Thyroid gland (tissue), 4 donors: ENCODE measurements at regions not wholly inside any gene's neighbourhood (a gene's known extent, or its start where the extent isn't known, plus 50 kb on each side); places are given as distances from the start of the nearest gene placed in this dataset.

Experiments used
- DNase-seq, 2 donors: peaks; one replicate each; pipeline ENCODE4 v3.0.0-alpha.2; 2019
- H3K27ac ChIP-seq, 3 donors: fragments of 200-600 bp; sonication (generic); 1 replicate in 2 of 3; 2 replicates in 1 of 3; pipeline ENCODE4 v1.5.1; 2016 to 2019; ENCODE audit warnings: mild to moderate bottlenecking in 1 of 3, moderate library complexity in 1 of 3
- H3K27me3 ChIP-seq: fragments of 200-600 bp; sonication (generic); one replicate; pipeline ENCODE4 v1.5.1; 2019
- H3K36me3 ChIP-seq, 2 donors: fragments of 200-600 bp; sonication (generic); one replicate each; pipeline ENCODE4 v1.5.1; 2016 to 2019
- H3K4me1 ChIP-seq, 2 donors: fragments of 200-600 bp; sonication (generic); one replicate each; pipeline ENCODE4 v1.5.1; 2017 to 2019
- H3K4me3 ChIP-seq, 3 donors: fragments of 200-600 bp; sonication (generic); replicated peaks in 1 of 3; 1 replicate in 2 of 3; 2 replicates in 1 of 3; pipeline ENCODE4 v1.5.1; 2016; ENCODE audit warnings: mild to moderate bottlenecking in 1 of 3
- H3K9me3 ChIP-seq: fragments of 200-600 bp; sonication (generic); one replicate; pipeline ENCODE4 v1.5.1; 2017
- CTCF ChIP-seq, 6 experiments: fragments of 200-600 bp in 3 of 6; fragments of 450-650 bp in 3 of 6; sonication (generic) in 3 of 6; IDR thresholded peaks; one replicate each; pipeline ENCODE4 v1.5.1; 2016 to 2019; ENCODE audit warnings: antibody characterized with exemption in 6 of 6, mild to moderate bottlenecking in 2 of 6, inconsistent platforms in 1 of 6, moderate library complexity in 1 of 6
- POLR2A ChIP-seq, 2 donors: fragments of 450-650 bp; IDR thresholded peaks; one replicate each; pipeline ENCODE4 v1.6.1; 2017; ENCODE audit warnings: antibody characterized with exemption in 2 of 2, mild to moderate bottlenecking in 2 of 2, moderate library complexity in 1 of 2
- WGBS, 2 donors: methylation state at CpG; one replicate each; pipeline ENCODE4 v1.1.5; 2017; 5-methylcytosine and 5-hydroxymethylcytosine counted together
- intact Hi-C: fragments of 100-400 bp; cut with DNase I; formaldehyde crosslinking; loops from one replicate; pipeline ENCODE4 v1.15.1; 2023

GRCh38 chr20:60953321-60953720 is 298.7 kb upstream of the CDH4 start:
- H3K27ac ChIP-seq = no peak overlapping the region
- intact Hi-C loops = no loop called here
- no peaks in the 10 kb centered on the region for H3K27me3 ChIP-seq
- no peaks in the 10 kb centered on the region for H3K36me3 ChIP-seq
- no peaks in the 10 kb centered on the region for H3K9me3 ChIP-seq
- H3K4me3 ChIP-seq = no peak overlapping the region
- TF ChIP-seq CTCF (IDR thresholded peaks at IDR 0.05) = no peak
- TF ChIP-seq POLR2A (IDR thresholded peaks at IDR 0.05) = no peak
- WGBS, 2 donors = 88 to 95% methylated on average over 13 of the region's 13 CpGs
- no peak for DNase-seq
- peaks cover 0 to 7% of the 10 kb centered on the region in 2 donors for H3K4me1 ChIP-seq

GRCh38 chr20:60955706-60956105 is 296.4 kb upstream of the CDH4 start:
- intact Hi-C loops = no loop called here
- 69 to 72% methylated on average over 2 of the region's 2 CpGs for WGBS, 2 donors
- Histone ChIP-seq H3K4me1 (peaks cover 0 to 7% of the 10 kb centered on the region in 2 donors), H3K36me3 (no peaks in the 10 kb centered on the region), H3K4me3 (no peak overlapping the region), H3K9me3 (no peaks in the 10 kb centered on the region), H3K27ac (no peak overlapping the region), H3K27me3 (no peaks in the 10 kb centered on the region)
- TF ChIP-seq CTCF (IDR thresholded peaks at IDR 0.05) (no peak), POLR2A (IDR thresholded peaks at IDR 0.05) (no peak)
- DNase-seq = no peak

GRCh38 chr20:60956194-60956593 is 295.9 kb upstream of the CDH4 start:
- H3K27ac ChIP-seq = no peak overlapping the region
- no peaks in the 10 kb centered on the region for H3K27me3 ChIP-seq
- no peak for DNase-seq
- TF ChIP-seq POLR2A (IDR thresholded peaks at IDR 0.05) (no peak), CTCF (IDR thresholded peaks at IDR 0.05) (no peak)
- no peak overlapping the region for H3K4me3 ChIP-seq
- no peaks in the 10 kb centered on the region for H3K36me3 ChIP-seq
- 76 to 79% methylated on average over 4 of the region's 4 CpGs for WGBS, 2 donors
- intact Hi-C loops = no loop called here
- H3K9me3 ChIP-seq = no peaks in the 10 kb centered on the region
- H3K4me1 ChIP-seq = peaks cover 0 to 3% of the 10 kb centered on the region in 2 donors

GRCh38 chr20:60957621-60958020 is 294.4 kb upstream of the CDH4 start:
- Histone ChIP-seq H3K9me3 (no peaks in the 10 kb centered on the region), H3K4me3 (no peak overlapping the region), H3K27me3 (no peaks in the 10 kb centered on the region), H3K36me3 (no peaks in the 10 kb centered on the region), H3K4me1 (no peaks in the 10 kb centered on the region), H3K27ac (no peak overlapping the region)
- intact Hi-C loops = no loop called here
- WGBS, 2 donors = 65 to 70% methylated on average over 3 of the region's 3 CpGs
- no peak for DNase-seq
- no peak for TF ChIP-seq CTCF (IDR thresholded peaks at IDR 0.05)

- WGBS, 2 donors = 75 to 78% methylated on average over 3 of the region's 3 CpGs
- no peaks in the 10 kb centered on the region for H3K27me3 ChIP-seq
- TF ChIP-seq CTCF (IDR thresholded peaks at IDR 0.05) = no peak
- TF ChIP-seq POLR2A (IDR thresholded peaks at IDR 0.05) = no peak
- no peaks in the 10 kb centered on the region for H3K36me3 ChIP-seq
- H3K27ac ChIP-seq = no peak overlapping the region
- no peaks in the 10 kb centered on the region for H3K9me3 ChIP-seq
- H3K4me3 ChIP-seq = no peak overlapping the region
- intact Hi-C loops = no loop called here
- no peak for DNase-seq
- H3K4me1 ChIP-seq = no peaks in the 10 kb centered on the region
Observed at GRCh38 chr20:60959971-60960370, 292.1 kb upstream of the CDH4 start.
